Skin epidermis (tissue), 12 donors: ENCODE measurements at regions not wholly inside any gene's neighbourhood (a gene's known extent, or its start where the extent isn't known, plus 50 kb on each side); places are given as distances from the start of the nearest gene placed in this dataset.
"Not testable (repeated sequence)": the region's sequence is repeated elsewhere in the genome, so short reads cannot be mapped to it uniquely, and the experiment has no call there.

Source experiments
- H3K27ac ChIP-seq, 21 experiments: fragments of 200-600 bp; sonication (generic) in 11 of 21; one replicate each; pipeline ENCODE4 v1.5.0; 2020; ENCODE audit warnings: mild to moderate bottlenecking in 3 of 21, inconsistent platforms in 2 of 21, moderate library complexity in 2 of 21
- H3K4me3 ChIP-seq, 7 experiments: fragments of 200-600 bp; sonication (generic) in 2 of 7; one replicate each; pipeline ENCODE4 v1.5.0; 2020; ENCODE audit warnings: inconsistent platforms in 2 of 7, mild to moderate bottlenecking in 2 of 7, moderate library complexity in 1 of 7

DNA sequence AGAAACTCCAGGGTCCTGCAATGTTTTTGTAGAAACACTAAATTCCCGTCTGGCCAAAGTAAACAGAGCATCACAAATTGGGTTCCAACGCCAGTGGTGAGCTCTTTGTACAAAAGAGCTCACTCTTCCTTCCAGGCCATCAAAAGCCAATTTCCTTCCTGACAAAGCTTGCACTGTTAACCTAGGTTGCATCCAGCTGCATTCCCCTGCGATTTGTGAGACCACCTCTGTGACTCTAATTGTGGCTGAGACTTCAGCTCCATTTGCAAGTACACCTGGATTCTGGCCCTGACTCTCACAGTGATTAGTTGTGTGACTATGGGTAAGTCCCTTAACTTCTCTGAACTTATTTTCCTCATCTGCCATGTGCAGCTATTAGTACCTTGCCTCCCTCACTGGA is 212.5 kb upstream of the CXorf66 start:
- Histone ChIP-seq H3K4me3 (no peak overlapping the region), H3K27ac (no peak overlapping the region)

DNA sequence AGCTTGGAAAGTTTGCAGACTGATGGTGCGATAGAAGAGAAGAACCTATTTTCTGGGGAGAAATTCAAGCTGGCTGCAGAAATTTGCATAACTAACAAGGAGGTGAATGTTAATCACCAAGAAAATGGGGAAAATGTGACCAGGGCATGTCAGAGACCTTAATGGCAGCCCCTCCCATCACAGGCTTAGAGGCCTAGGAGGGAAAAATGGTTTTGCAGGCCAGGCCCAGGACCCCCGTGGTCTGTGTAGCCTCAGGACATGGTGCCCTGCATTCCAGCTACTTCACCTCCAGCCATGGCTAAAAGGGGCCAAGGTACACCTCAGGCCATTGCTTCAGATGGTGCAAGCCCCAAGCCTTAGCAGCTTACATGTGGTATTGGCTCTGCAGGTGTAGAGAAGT is 207.1 kb upstream of the CXorf66 start:
- Histone ChIP-seq H3K4me3 (no peak overlapping the region), H3K27ac (no peak overlapping the region)

DNA sequence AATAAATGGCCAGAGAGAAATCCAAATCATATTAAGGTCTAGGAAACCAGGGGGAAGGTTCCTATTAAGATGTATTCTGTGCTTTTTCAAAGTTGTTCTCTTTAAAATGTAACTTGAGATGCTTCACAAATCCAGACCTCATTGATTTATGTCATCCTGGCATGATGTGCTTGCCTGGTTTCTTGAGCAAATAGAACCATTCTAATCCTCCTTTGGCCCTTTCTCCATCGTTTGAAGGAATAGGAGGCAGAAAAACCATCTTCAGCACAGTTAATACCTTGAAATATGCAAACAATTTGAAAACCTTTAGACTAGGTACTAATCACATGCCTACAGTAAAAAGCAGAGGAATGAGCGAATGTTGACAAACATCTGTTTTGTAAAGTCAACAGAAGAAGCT is 202.2 kb upstream of the CXorf66 start:
- Histone ChIP-seq H3K27ac (no peak overlapping the region), H3K4me3 (no peak overlapping the region)

DNA sequence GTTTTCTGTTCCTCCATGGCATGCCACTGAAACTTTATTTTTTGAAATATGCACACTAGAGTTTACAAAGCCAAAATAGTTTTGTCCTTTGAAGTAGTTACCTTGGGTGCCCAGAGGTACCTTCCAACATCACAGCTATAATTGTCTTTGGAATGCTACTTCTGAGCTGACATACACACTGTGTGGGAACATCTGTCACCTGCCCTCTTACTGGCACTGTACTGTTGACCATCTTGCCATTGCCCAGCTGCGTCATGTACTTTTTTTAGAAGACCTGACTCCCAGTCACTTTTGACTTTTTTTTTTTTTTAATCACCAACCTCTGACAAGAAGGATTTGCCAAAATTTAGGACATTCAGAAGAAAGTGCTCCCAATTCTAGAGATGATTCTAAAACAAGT is 200.5 kb upstream of the CXorf66 start:
- H3K4me3 ChIP-seq = no peak overlapping the region
- no peak overlapping the region for H3K27ac ChIP-seq

DNA sequence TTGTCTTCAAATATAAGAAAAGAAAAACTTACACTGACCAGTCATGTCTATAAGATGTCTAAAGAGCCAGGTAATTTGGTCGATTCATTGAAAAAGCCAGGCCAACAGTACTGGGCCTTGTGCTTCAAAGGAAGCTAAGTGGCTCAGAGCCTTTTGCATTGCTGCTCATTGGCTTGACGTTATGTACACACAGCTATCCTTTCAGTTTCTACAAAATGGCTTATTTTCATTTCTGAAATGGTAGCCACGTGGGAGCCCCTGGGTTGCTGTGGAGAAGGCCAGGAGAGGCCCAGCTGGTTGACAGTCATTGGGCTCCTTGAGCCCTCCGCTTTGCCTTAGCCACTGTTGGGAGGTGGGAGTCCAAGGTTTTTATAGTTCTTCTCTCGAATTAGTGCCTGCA is 199.1 kb upstream of the CXorf66 start:
- no peak overlapping the region for H3K4me3 ChIP-seq
- H3K27ac ChIP-seq = no peak overlapping the region

DNA sequence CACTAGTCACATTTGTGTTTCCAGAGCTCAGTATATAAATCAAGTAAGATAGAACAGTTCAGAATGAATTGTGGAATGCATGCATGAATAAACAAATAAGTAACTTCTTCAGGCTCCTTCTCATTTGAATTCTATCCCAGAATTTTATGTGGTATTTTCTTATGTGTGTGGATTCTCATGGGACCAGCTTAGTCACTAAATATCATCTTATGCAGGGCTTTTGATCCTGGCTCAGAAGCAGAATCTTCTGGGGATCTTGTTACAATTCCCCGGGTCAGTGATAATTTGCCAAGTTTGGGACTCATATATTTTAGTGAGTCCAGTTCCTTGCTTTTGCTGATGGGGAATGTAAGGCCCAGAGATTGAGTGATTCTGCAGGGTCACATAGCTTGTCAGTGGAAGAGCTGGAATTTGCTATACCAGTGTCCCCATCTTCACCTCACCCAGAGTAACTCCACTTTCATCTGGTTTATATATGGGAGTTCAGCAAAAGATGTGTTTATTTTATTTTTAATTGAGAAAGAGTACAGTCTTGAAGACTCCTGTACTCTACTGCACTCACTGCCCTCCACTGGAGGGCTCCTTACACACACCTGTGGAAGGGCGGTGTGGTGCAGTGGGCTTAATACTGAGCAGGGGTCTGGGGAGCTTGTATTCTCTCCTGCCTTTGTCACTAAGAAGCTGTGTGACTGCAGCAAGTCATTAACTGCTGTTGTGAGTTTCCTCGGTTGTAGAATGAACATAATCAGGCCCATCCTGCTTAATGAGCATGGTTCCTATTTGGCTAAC is 198.2 kb upstream of the CXorf66 start:
- Histone ChIP-seq H3K4me3 (no peak overlapping the region), H3K27ac (no peak overlapping the region)

DNA sequence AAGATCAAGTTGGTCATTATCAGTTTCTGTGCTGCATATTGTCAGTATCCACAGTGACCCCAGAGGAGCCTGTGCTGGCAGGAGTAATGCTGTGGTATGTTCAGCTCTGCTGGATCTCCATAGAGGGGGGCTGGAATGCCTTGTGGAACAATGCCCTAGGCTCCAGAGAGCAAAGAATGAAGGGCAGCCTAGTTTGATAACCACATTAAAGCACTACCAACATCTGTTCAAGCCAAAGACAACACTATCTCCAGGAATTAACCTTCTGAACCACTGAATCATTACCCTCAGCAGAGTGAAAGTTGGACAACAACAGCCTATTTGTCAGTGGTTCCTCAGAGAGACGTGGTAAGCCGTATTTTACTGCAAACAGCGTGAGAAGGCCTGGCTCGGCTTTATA is 192.3 kb upstream of the CXorf66 start:
- Histone ChIP-seq H3K27ac (no peak overlapping the region), H3K4me3 (no peak overlapping the region)

DNA sequence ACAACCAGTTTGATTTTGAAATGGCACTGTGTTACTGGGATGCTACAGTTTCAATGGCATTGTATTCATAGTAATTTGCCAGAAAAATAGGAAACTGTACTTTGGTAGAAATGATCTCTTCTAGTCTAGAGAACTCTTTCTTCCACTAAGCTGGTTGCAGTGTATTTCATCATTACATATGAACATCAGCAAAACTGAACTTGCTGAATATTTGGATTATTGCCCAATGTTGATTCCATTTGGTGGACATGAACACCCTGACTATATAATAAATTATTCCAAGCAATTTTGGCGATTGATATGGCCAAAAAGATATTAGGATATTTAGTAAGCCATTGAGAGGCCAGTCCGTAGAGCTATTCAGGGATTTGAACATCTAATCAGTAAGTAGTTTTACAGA is 191.8 kb upstream of the CXorf66 start:
- Histone ChIP-seq H3K27ac (no peak overlapping the region), H3K4me3 (no peak overlapping the region)

DNA sequence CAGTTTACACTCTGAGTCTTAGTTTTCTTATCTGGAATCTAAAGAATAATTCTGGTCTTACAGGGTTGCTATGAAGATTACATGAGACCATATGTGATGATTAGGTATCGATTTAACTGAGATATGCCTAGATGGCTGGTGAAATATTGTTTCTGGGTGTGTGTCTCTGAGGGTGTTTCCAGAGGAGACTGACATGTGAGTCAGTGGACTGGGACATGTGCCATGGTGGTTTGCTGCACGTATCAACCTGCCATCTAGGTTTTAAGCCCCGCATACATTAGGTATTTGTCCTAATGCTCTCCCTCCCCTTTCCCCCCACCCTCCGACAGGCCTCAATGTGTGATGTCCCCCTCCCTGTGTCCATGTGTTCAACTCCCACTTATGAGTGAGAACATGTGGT is 186.0 kb upstream of the CXorf66 start:
- H3K4me3 ChIP-seq = no peak overlapping the region
- no peak overlapping the region for H3K27ac ChIP-seq

DNA sequence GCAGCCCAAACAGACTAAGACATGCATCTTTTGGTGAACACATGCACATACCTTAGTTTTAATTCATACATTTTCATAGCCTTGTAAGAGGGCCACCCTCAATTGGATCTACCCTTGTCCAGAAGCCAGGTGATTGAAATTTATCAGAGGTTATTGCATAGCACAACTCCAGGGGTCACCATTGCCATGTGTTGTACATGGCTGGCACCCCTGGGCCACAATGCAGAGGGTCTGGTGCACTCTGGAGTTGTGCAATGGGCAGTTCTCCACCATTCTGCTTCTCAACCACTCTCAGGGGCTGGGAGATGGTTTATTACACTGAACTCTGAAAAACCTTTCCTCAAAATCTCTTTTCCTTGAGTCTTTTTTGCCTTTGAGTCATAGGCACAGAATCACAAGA is 184.4 kb upstream of the CXorf66 start:
- no peak overlapping the region for H3K4me3 ChIP-seq
- no peak overlapping the region for H3K27ac ChIP-seq

DNA sequence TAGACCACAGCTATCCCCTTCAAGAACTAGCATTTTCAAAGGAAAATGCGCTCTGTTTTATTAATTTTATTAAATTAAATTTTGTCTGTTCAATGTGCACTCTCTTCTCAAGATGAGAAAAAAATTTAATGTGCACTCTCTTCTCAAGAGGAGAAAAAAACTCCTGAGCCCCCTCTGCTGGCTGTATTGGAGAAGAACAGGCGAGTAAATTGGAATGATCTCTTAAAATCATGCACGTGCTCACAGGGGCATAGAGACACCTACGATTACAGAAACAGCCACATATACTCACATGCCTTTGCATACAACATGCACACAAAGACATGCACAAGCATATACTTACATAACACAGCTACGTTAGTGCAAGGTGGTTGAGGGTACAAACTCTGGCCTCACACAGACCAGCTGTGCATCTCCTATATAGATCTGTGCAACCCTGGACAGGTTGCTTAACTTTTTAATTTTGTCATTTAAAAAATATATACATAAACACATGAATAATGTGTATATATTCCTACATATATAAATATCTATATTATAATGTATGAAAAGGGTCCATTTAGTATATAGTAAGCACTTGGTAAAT is 176.2 kb upstream of the CXorf66 start:
- Histone ChIP-seq H3K4me3 (no peak overlapping the region), H3K27ac (no peak overlapping the region)

DNA sequence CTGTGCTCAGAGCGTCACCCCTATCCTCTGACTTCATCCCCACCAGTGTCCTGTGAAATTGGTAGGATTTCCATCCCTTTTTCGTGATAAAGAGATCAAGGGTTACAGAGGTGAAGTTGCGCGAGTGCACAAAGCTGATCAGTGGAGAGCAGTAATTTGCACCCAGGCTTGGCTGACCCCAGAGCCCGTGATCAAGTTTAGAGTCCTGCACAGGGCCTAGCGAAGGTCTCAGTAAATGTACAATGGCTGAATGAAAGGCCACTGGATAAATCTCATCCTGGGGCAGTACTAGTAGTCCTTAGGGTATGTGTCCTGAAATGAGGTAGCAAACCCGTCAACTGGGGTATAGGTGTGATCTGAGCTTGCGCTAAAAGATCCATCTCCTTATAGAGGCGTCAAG is 173.2 kb upstream of the CXorf66 start:
- H3K27ac ChIP-seq = not testable (repeated sequence)

DNA sequence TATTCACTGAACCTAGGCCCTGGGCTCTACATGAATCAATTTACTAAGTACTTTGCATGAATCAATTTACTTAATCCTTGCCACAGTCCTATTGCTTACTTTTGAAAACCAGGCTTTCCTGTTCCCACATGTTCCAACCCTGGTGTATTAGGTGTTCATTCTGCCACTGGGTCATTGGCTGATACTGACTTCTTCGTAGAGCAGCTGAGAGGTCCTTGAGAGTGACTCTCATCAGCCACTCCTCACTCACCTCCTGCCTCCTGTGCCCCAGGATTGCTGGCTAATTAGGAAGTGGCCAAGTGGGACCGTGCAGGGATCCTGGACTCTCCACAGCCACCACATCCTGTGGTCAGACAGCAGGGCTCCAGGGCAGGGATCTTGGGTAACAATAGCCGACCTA is 172.7 kb upstream of the CXorf66 start:
- H3K27ac ChIP-seq, H3K4me3 ChIP-seq: not testable (repeated sequence)

More for the DNA sequence above, 173.2 kb upstream of the CXorf66 start:
- H3K4me3 ChIP-seq = not testable (repeated sequence)

DNA sequence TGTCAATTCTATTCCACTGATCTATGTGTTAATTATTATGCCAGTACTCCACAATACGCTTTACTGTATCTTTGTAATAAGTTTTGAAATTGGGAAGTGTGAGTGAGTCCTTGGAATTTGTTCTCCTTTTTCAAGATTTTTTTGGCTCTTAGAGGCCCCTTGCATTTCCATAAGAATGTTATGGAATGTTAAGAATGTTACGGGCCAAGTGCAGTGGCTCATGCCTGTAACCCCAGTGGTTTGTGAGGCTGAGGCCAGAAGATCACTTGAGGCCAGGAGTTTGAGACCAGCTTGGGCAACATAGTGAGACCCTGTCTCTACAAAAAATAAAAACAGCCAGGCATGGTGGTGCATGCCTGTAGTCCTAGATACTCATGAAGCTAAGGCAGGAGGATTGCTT is 167.6 kb upstream of the CXorf66 start:
- no peak overlapping the region for H3K4me3 ChIP-seq

DNA sequence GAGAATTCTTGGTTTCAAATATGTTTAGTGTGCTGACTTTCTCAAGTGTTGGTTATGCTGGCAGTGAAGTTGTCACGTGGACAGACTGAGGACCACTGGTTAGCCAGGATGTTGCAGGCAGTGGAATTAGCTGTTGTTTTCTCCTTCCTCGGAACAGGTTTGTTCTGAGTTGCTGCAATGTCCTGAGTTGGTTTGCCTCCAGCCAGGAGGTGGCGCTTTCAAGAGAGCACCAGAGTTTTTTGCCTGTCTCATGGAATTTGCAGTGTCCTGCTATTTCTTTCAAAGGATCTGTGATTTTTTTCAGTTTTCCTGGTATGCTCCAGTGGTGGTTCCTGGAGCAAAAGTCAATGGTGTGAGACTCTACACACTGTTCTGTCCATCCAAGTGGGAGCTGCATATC is 158.1 kb upstream of the CXorf66 start:
- H3K27ac ChIP-seq = no peak overlapping the region
- no peak overlapping the region for H3K4me3 ChIP-seq

More for the DNA sequence above, 167.6 kb upstream of the CXorf66 start:
- H3K27ac ChIP-seq = no peak overlapping the region

DNA sequence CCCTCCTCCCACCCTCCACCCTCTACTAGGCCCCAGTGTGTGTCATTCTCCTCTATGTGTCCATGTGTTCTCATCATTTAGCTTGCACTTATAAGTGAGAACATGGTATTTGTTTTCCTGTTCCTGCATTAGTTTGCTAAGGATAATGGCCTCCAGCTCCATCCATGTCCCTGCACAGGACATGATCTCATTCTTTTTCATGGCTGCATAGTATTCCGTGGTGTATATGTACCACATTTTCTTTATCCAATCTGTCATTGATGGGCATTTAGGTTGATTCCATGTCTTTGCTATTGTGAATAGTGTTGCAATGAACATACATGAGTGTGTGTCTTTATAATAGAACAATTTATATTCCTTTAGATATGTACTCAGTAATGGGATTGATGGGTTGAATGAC is 148.7 kb upstream of the CXorf66 start:
- not testable (repeated sequence) for H3K4me3 ChIP-seq, H3K27ac ChIP-seq

DNA sequence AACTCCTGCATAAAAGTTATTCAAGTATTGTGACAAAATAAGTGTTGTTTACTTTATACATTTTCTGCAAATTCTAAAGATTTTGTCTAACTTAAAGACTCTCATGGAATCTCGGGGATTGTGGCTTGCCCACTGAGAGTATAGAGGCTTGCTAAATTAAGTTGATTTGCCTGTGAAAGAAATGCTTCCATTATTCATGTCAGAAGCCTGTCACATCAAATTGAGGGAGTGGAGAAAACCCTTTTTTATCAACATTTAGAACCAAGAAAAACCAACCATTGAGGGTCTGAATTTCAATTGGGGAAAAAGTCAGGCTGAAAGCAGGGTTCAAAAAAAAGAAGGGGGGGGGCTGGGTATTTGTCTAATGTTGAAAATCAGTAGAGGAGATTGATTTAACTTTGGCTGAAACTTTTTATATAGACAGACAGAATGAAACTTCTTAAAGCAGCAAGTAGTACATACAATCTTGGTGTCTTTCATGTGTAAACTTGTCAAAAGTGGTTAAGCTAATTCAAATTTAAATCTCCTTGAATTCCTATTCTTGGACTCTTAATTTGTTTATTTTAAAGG is 144.8 kb upstream of the CXorf66 start:
- H3K27ac ChIP-seq = no peak overlapping the region
- H3K4me3 ChIP-seq = no peak overlapping the region

DNA sequence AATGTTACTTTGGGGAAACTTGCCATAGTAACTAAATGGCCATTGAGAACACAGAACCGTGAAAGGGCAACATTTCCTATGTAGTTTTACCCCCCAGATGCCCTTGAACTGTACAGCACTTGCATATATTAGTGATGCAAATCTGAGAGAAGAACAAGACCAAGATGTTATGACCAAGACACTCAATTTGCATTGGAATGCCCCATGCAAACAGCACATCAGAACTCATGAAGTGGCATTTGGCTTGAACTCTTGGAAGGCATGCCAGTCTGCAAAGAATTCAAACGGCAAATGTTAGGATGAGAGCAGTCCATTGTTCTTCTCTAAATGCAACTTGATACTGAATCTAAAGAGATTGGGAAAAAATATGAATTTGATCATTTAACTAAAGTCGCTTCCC is 139.4 kb upstream of the CXorf66 start:
- Histone ChIP-seq H3K4me3 (no peak overlapping the region), H3K27ac (no peak overlapping the region)

DNA sequence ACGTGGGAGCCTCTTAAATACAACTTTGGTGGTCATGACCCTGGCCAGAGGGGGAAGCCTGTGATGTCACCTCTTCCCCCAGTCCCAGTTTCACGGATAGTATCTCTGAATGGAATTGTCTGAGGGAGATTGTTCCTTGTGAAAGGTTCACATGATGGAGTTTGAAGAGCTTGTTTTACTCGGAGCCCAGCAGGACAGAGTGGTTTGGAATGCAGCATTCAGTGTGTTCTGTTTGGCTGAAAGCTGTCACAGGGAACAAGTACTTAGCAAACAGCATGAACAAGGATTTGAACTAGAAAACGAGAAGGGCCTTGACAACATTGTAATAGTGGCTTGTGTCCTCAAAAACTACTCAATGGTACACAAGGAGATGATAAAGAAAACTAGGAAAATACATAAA is 133.9 kb upstream of the CXorf66 start:
- Histone ChIP-seq H3K27ac (no peak overlapping the region), H3K4me3 (no peak overlapping the region)

DNA sequence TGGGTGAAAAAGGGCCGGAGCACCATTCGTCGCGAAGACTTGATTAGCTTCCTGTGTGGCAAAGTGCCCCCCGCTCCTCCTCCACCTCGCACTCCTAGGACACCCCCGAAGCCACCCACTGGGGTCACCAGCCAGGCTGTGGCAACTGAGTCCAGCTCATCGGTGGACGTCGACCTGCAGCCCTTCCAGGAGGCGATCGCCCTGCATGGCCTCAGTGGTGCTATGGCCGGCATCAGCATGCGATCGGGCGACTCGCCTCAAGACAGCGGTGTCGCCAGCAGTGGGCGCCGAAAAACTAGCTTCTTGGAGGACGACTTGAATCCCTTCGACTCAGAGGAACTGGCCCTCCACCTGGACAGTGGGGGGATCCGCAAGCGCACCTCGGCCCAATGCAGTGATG is 126.8 kb upstream of the CXorf66 start:
- Histone ChIP-seq H3K27ac (no peak overlapping the region), H3K4me3 (no peak overlapping the region)

DNA sequence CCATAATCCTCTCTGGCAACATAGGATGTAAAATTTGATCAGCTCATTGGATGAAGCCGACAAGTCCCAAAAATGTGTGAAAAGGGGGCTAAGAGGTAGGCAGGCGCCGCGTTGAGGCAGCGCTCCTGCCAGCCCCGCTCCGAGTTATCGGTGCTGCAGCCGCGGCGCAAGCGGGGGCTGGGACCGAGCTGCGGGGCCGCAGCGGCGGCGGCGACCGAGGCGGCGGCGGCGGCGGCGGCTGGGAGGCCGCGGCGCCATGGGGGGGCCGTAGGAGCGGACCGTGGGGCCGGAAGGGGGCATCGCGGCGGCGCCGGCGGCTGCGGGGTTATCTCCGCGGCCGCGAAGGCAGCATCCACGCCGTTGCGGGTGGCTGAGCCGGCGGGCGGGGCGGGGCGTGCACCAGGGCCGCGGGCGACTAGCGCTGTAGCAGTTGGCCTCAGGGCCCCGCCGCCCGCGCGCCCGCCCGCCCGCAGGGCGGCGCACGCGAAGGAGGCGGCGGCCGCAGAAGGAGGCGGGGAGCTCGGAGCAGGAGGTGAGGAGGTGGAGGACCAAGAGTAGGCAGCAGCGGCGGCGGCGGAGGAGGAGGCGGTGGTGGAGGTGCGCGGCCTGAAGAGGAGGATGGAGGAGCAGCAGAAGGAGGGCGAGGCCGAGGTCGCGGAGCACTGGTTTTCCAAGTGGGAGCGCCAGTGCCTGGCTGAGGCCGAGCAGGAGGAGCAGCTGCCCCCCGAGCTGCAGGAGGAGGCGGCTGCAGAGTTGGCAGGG is 126.0 kb upstream of the CXorf66 start:
- H3K4me3 ChIP-seq = peak overlapping the region in 2 of 7 experiments; percentile 26 to 30
- H3K27ac ChIP-seq = no peak overlapping the region
